HL-60 (cell line): ENCODE measurements at regions not wholly inside any gene's neighbourhood (a gene's known extent, or its start where the extent isn't known, plus 50 kb on each side); places are given as distances from the start of the nearest gene placed in this dataset.

ENCODE experiments used
- CTCF ChIP-seq: IDR thresholded peaks from one replicate; pipeline ENCODE4 v1.5.1; 2011; ENCODE audit warnings: low read length, control low read depth, inconsistent platforms; ENCODE audit not compliant: insufficient read depth
- GABPA ChIP-seq: IDR thresholded peaks from 2 replicates; pipeline ENCODE4 v1.6.1; 2012; ENCODE audit warnings: low read depth
- POLR2AphosphoS5 ChIP-seq: IDR thresholded peaks from 2 replicates; pipeline ENCODE4 v1.6.1; 2012; ENCODE audit warnings: low read depth

GRCh38 chr9:12204512-12204911, 488.7 kb upstream of the TYRP1 start:
- TF ChIP-seq CTCF (no peak), POLR2AphosphoS5 (no peak), GABPA (no peak)
